GM12892 (cell line): ENCODE measurements at regions not wholly inside any gene's neighbourhood (a gene's known extent, or its start where the extent isn't known, plus 50 kb on each side); places are given as distances from the start of the nearest gene placed in this dataset.

Experiments
- POLR2A ChIP-seq: IDR thresholded peaks from 2 replicates; pipeline ENCODE4 v1.6.1; 2011; ENCODE audit warnings: low read depth, low read length, control low read depth
- POLR2AphosphoS5 ChIP-seq: IDR thresholded peaks from 2 replicates; pipeline ENCODE4 v1.6.1; 2011; ENCODE audit warnings: low read depth, low read length, control low read depth

GRCh38 chr5:40409601-40410000 is 270.1 kb upstream of the PTGER4 start:
- TF ChIP-seq POLR2A (no peak), POLR2AphosphoS5 (no peak)
